ENCODE measurements at regions not wholly inside any gene's neighbourhood (a gene's known extent, or its start where the extent isn't known, plus 50 kb on each side); places are given as distances from the start of the nearest gene placed in this dataset.

- Mint-ChIP-seq H3K36me3 (no peaks in the 10 kb centered on the region), H3K9me3 (no peaks in the 10 kb centered on the region), H3K4me1 (peaks cover 4% of the 10 kb centered on the region), H3K27me3 (ENCODE audit: insufficient read depth, low read depth) (no peaks in the 10 kb centered on the region), H3K4me3 (no peak overlapping the region), H3K27ac (no peak overlapping the region)
- Histone ChIP-seq H3K36me3 (no peaks in the 10 kb centered on the region), H3K4me1 (peaks cover 10% of the 10 kb centered on the region), H3K9me3 (ENCODE audit: low read depth) (no peaks in the 10 kb centered on the region), H3K79me2 (ENCODE audit: low read depth) (no peaks in the 10 kb centered on the region), H3K4me2 (no peak overlapping the region), H3F3A (ENCODE audit: low read depth) (no peaks in the 10 kb centered on the region), H2AFZ (replicated peaks) (no peak overlapping the region), H3K4me3 (no peak overlapping the region), H3K27me3 (no peaks in the 10 kb centered on the region), H3K27ac (no peak overlapping the region), H4K20me1 (ENCODE audit: low read depth) (no peaks in the 10 kb centered on the region), H3K9ac (no peak overlapping the region)
- no peak for DNase-seq (ENCODE audit: low spot score)
- TF ChIP-seq CTCF (IDR thresholded peaks at IDR 0.05) = no peak
- no peak for TF ChIP-seq EZH2phosphoT487 (IDR thresholded peaks at IDR 0.05)
- no peak for TF ChIP-seq EZH2 (IDR thresholded peaks at IDR 0.05)
These were observed 1096.0 kb downstream of the DTWD2 start for GRCh38 chr5:117892360-117892759.

- Histone ChIP-seq H3K27ac (no peak overlapping the region), H3K9me3 (ENCODE audit: low read depth) (no peaks in the 10 kb centered on the region), H3K27me3 (no peaks in the 10 kb centered on the region), H3F3A (ENCODE audit: low read depth) (no peaks in the 10 kb centered on the region), H3K79me2 (ENCODE audit: low read depth) (no peaks in the 10 kb centered on the region), H3K4me1 (peaks cover 10% of the 10 kb centered on the region), H2AFZ (replicated peaks) (no peak overlapping the region), H3K4me2 (no peak overlapping the region), H4K20me1 (ENCODE audit: low read depth) (no peaks in the 10 kb centered on the region), H3K9ac (no peak overlapping the region), H3K4me3 (no peak overlapping the region), H3K36me3 (no peaks in the 10 kb centered on the region)
- H3K27ac Mint-ChIP-seq = no peak overlapping the region
- no peaks in the 10 kb centered on the region for H3K36me3 Mint-ChIP-seq
- TF ChIP-seq CTCF (IDR thresholded peaks at IDR 0.05) (no peak), EZH2 (IDR thresholded peaks at IDR 0.05) (no peak), EZH2phosphoT487 (IDR thresholded peaks at IDR 0.05) (no peak)
- no peak for DNase-seq (ENCODE audit: low spot score)
- H3K4me3 Mint-ChIP-seq = no peak overlapping the region
- no peaks in the 10 kb centered on the region for H3K27me3 Mint-ChIP-seq (ENCODE audit: insufficient read depth, low read depth)
- no peaks in the 10 kb centered on the region for H3K9me3 Mint-ChIP-seq
- peaks cover 4% of the 10 kb centered on the region for H3K4me1 Mint-ChIP-seq
These were observed 1098.8 kb downstream of the DTWD2 start for GRCh38 chr5:117889596-117889995.

- Mint-ChIP-seq H3K27me3 (ENCODE audit: insufficient read depth, low read depth) (no peaks in the 10 kb centered on the region), H3K4me1 (peaks cover 4% of the 10 kb centered on the region), H3K9me3 (no peaks in the 10 kb centered on the region), H3K4me3 (no peak overlapping the region), H3K27ac (no peak overlapping the region), H3K36me3 (no peaks in the 10 kb centered on the region)
- no peak overlapping the region for H2AFZ ChIP-seq (replicated peaks)
- H4K20me1 ChIP-seq (ENCODE audit: low read depth) = no peaks in the 10 kb centered on the region
- H3K9me3 ChIP-seq (ENCODE audit: low read depth) = no peaks in the 10 kb centered on the region
- no peaks in the 10 kb centered on the region for H3K36me3 ChIP-seq
- no peaks in the 10 kb centered on the region for H3K79me2 ChIP-seq (ENCODE audit: low read depth)
- H3K27me3 ChIP-seq = no peaks in the 10 kb centered on the region
- H3K9ac ChIP-seq = no peak overlapping the region
- H3K4me3 ChIP-seq = no peak overlapping the region
- H3K4me1 ChIP-seq = peaks cover 10% of the 10 kb centered on the region
- no peaks in the 10 kb centered on the region for H3F3A ChIP-seq (ENCODE audit: low read depth)
- H3K4me2 ChIP-seq = no peak overlapping the region
- no peak for TF ChIP-seq EZH2phosphoT487 (IDR thresholded peaks at IDR 0.05)
- TF ChIP-seq EZH2 (IDR thresholded peaks at IDR 0.05) = no peak
- no peak for TF ChIP-seq CTCF (IDR thresholded peaks at IDR 0.05)
- H3K27ac ChIP-seq = no peak overlapping the region
- DNase-seq (ENCODE audit: low spot score) = no peak
These were observed 1099.7 kb downstream of the DTWD2 start for GRCh38 chr5:117888688-117889087.

All from neural progenitor cell (in vitro differentiated cells).